ENCODE measurements at regions not wholly inside any gene's neighbourhood (a gene's known extent, or its start where the extent isn't known, plus 50 kb on each side); places are given as distances from the start of the nearest gene placed in this dataset.

GRCh38 chr3:118512301-118512700 lies 522.3 kb downstream of the IGSF11 start:
- Histone ChIP-seq H2AFZ (no peak overlapping the region), H3K27me3 (ENCODE audit: insufficient read depth, low read depth) (no peaks in the 10 kb centered on the region), H3K9me3 (ENCODE audit: insufficient read depth, low read depth) (no peaks in the 10 kb centered on the region), H3K27ac (no peak overlapping the region), H3K4me3 (no peak overlapping the region), H4K20me1 (ENCODE audit: insufficient read depth) (no peaks in the 10 kb centered on the region), H3K36me3 (ENCODE audit: low read depth) (no peaks in the 10 kb centered on the region), H3K4me1 (replicated peaks; ENCODE audit: insufficient read depth) (no peaks in the 10 kb centered on the region), H3K9me2 (ENCODE audit: insufficient read depth) (no peaks in the 10 kb centered on the region), H3K79me2 (ENCODE audit: low read depth) (no peaks in the 10 kb centered on the region), H3F3A (ENCODE audit: insufficient read depth, low read depth) (no peaks in the 10 kb centered on the region), H3K4me2 (no peak overlapping the region)
- intact Hi-C loops (cut with micrococcal nuclease; ENCODE audit: unreplicated experiment): no loop called here
- no TSS peak for BruUV-seq (replicated peaks)
- DNase-seq: no peak
- TF ChIP-seq CTCF (conservative IDR thresholded peaks at IDR 0.05): no peak
- no peak for TF ChIP-seq EZH2 (IDR thresholded peaks at IDR 0.05; ENCODE audit: low read depth)
- ChIA-PET POLR2A (ENCODE audit: unreplicated experiment) (no interaction called here), CTCF (no interaction called here)

- H3K4me3 ChIP-seq: no peak overlapping the region
- H4K20me1 ChIP-seq (ENCODE audit: insufficient read depth): no peaks in the 10 kb centered on the region
- TF ChIP-seq CTCF (conservative IDR thresholded peaks at IDR 0.05): no peak
- no peak for TF ChIP-seq EZH2 (IDR thresholded peaks at IDR 0.05; ENCODE audit: low read depth)
- no peaks in the 10 kb centered on the region for H3K4me1 ChIP-seq (replicated peaks; ENCODE audit: insufficient read depth)
- no peak overlapping the region for H3K4me2 ChIP-seq
- no peak overlapping the region for H2AFZ ChIP-seq
- DNase-seq: no peak
- ChIA-PET CTCF (no interaction called here), POLR2A (ENCODE audit: unreplicated experiment) (no interaction called here)
- no peaks in the 10 kb centered on the region for H3K9me2 ChIP-seq (ENCODE audit: insufficient read depth)
- H3K79me2 ChIP-seq (ENCODE audit: low read depth): no peaks in the 10 kb centered on the region
- no peaks in the 10 kb centered on the region for H3K9me3 ChIP-seq (ENCODE audit: insufficient read depth, low read depth)
- intact Hi-C loops (cut with micrococcal nuclease; ENCODE audit: unreplicated experiment): no loop called here
- H3K36me3 ChIP-seq (ENCODE audit: low read depth): no peaks in the 10 kb centered on the region
- no TSS peak for BruUV-seq (replicated peaks)
- H3K27ac ChIP-seq: no peak overlapping the region
- no peaks in the 10 kb centered on the region for H3F3A ChIP-seq (ENCODE audit: insufficient read depth, low read depth)
- H3K27me3 ChIP-seq (ENCODE audit: insufficient read depth, low read depth): no peaks in the 10 kb centered on the region
Measured at GRCh38 chr3:118525077-118525476, 509.6 kb downstream of the IGSF11 start.

GRCh38 chr3:118526758-118527513 lies 507.7 kb downstream of the IGSF11 start:
- no TSS peak for BruUV-seq (replicated peaks)

More at GRCh38 chr3:118526758-118527513, 507.7 kb downstream of the IGSF11 start:
- Histone ChIP-seq H4K20me1 (ENCODE audit: insufficient read depth) (no peaks in the 10 kb centered on the region), H3K4me3 (no peak overlapping the region), H3K79me2 (ENCODE audit: low read depth) (no peaks in the 10 kb centered on the region), H2AFZ (no peak overlapping the region), H3K27me3 (ENCODE audit: insufficient read depth, low read depth) (no peaks in the 10 kb centered on the region), H3F3A (ENCODE audit: insufficient read depth, low read depth) (no peaks in the 10 kb centered on the region), H3K9me3 (ENCODE audit: insufficient read depth, low read depth) (no peaks in the 10 kb centered on the region), H3K4me2 (no peak overlapping the region), H3K27ac (no peak overlapping the region), H3K4me1 (replicated peaks; ENCODE audit: insufficient read depth) (no peaks in the 10 kb centered on the region), H3K9me2 (ENCODE audit: insufficient read depth) (no peaks in the 10 kb centered on the region), H3K36me3 (ENCODE audit: low read depth) (no peaks in the 10 kb centered on the region)
- POLR2A ChIA-PET (ENCODE audit: unreplicated experiment): no interaction called here
- TF ChIP-seq CTCF (conservative IDR thresholded peaks at IDR 0.05) (no peak), EZH2 (IDR thresholded peaks at IDR 0.05; ENCODE audit: low read depth) (no peak)
- CTCF ChIA-PET: no interaction called here
- DNase-seq: no peak
- intact Hi-C loops (cut with micrococcal nuclease; ENCODE audit: unreplicated experiment): no loop called here

All from PC-9 (cell line).